B cell (primary cell): ENCODE measurements at regions not wholly inside any gene's neighbourhood (a gene's known extent, or its start where the extent isn't known, plus 50 kb on each side); places are given as distances from the start of the nearest gene placed in this dataset.

Experiments used
- ATAC-seq: fragments of 200-7000 bp; cut with Tn5 transposase; one replicate; pipeline ENCODE4 v1.10.0; 2021; ENCODE audit warnings: low read depth, mild to moderate bottlenecking, moderate number of reproducible peaks, moderate library complexity
- CTCF ChIA-PET: fragments of 350-600 bp; sonication (Branson Sonifier 250); formaldehyde crosslinking; loops from one replicate; lab custom pipeline; 2021; ENCODE audit warnings: antibody characterized with exemption, inconsistent platforms; lab: Charles Lee
- POLR2A ChIA-PET: fragments of 350-600 bp; sonication (Branson Sonifier 250); formaldehyde crosslinking; loops from one replicate; lab custom pipeline; 2021; ENCODE audit warnings: antibody characterized with exemption; lab: Charles Lee
- DNase-seq: peaks from one replicate; pipeline ENCODE4 v3.0.0; 2013
- H2AFZ ChIP-seq: 2 replicates; pipeline ENCODE4 v1.6.1; 2012; ENCODE audit warnings: mild to moderate bottlenecking, low read depth, low read length; ENCODE audit not compliant: insufficient read depth, poor library complexity, severe bottlenecking
- H3K27ac ChIP-seq, 2 donors: 1 replicate in 1 of 2; 2 replicates in 1 of 2; pipeline ENCODE4 v1.5.1; 2012 to 2013; ENCODE audit warnings: low read length in 2 of 2, mild to moderate bottlenecking in 2 of 2, moderate library complexity in 1 of 2
- H3K27me3 ChIP-seq, 4 experiments: fragments of 200-600 bp in 1 of 4; sonication (generic) in 1 of 4; replicated peaks in 1 of 4; 1 replicate in 2 of 4; 2 replicates in 2 of 4; pipeline versions ENCODE4 v1.6.1 to v1.7.0; 2013 to 2016; ENCODE audit warnings: low read length in 3 of 4, mild to moderate bottlenecking in 2 of 4, mixed read lengths in 1 of 4, moderate library complexity in 1 of 4; ENCODE audit not compliant: insufficient read depth in 4 of 4, control insufficient read depth in 3 of 4; ENCODE audit errors: control extremely low read depth in 1 of 4
- H3K36me3 ChIP-seq, 2 experiments: replicated peaks in 1 of 2; 1 replicate in 1 of 2; 2 replicates in 1 of 2; pipeline versions ENCODE4 v1.6.1 to v1.7.1; 2013; ENCODE audit warnings: low read length in 1 of 2; ENCODE audit not compliant: insufficient read depth in 2 of 2, control insufficient read depth in 1 of 2; ENCODE audit errors: control extremely low read depth in 1 of 2, extremely low read depth in 1 of 2
- H3K4me1 ChIP-seq, 2 donors: fragments of 200-600 bp in 1 of 2; sonication (generic) in 1 of 2; 1 replicate in 1 of 2; 2 replicates in 1 of 2; pipeline versions ENCODE4 v1.5.1 to v1.6.1; 2013 to 2017; ENCODE audit warnings: low read length in 2 of 2; ENCODE audit not compliant: control insufficient read depth in 2 of 2, insufficient read depth in 2 of 2
- H3K4me2 ChIP-seq: replicated peaks from 2 replicates; pipeline ENCODE3; 2012; ENCODE audit warnings: mild to moderate bottlenecking, low read depth, low read length; ENCODE audit not compliant: poor library complexity, severe bottlenecking
- H3K4me3 ChIP-seq, 5 experiments: fragments of 200-600 bp in 1 of 5; sonication (generic) in 1 of 5; 1 replicate in 3 of 5; 2 replicates in 2 of 5; pipeline versions ENCODE4 v1.5.1 to v1.7.0; 2011 to 2016; ENCODE audit warnings: low read length in 4 of 5, mild to moderate bottlenecking in 4 of 5, low read depth in 2 of 5, control low read depth in 1 of 5, moderate library complexity in 1 of 5; ENCODE audit not compliant: insufficient read depth in 1 of 5; ENCODE audit errors: control extremely low read depth in 1 of 5, extremely low read depth in 1 of 5
- H3K79me2 ChIP-seq: fragments of 200-600 bp; sonication (generic); one replicate; pipeline ENCODE4 v1.6.0; 2016; ENCODE audit warnings: low read length; ENCODE audit not compliant: control insufficient read depth, insufficient read depth
- H3K9ac ChIP-seq: fragments of 200-600 bp; sonication (generic); 2 replicates; pipeline ENCODE4 v1.6.1; 2017; ENCODE audit warnings: mild to moderate bottlenecking, low read length, moderate library complexity
- H3K9me3 ChIP-seq, 3 donors: one replicate each; pipeline versions ENCODE4 v1.6.1 to v1.7.1; 2013; ENCODE audit warnings: low read length in 2 of 3; ENCODE audit not compliant: control insufficient read depth in 2 of 3, insufficient read depth in 1 of 3; ENCODE audit errors: control extremely low read depth in 1 of 3
- H4K20me1 ChIP-seq: 2 replicates; pipeline ENCODE4 v1.6.0; 2012; ENCODE audit warnings: mild to moderate bottlenecking, low read length; ENCODE audit not compliant: insufficient read depth, control insufficient read depth, poor library complexity, severe bottlenecking
- H3K27ac Mint-ChIP-seq: one replicate; pipeline ENCODE4 v1.8.0; 2021; ENCODE audit warnings: mixed read lengths
- H3K27me3 Mint-ChIP-seq: one replicate; pipeline ENCODE4 v1.8.0; 2021; ENCODE audit warnings: mixed read lengths
- H3K4me1 Mint-ChIP-seq: one replicate; pipeline ENCODE4 v1.8.0; 2021; ENCODE audit warnings: mixed read lengths
- H3K4me3 Mint-ChIP-seq: one replicate; pipeline ENCODE4 v1.8.0; 2021; ENCODE audit warnings: mixed read lengths
- H3K9me3 Mint-ChIP-seq: one replicate; pipeline ENCODE4 v1.8.0; 2022; ENCODE audit warnings: mixed read lengths; ENCODE audit not compliant: insufficient read depth
- EZH2 ChIP-seq: IDR thresholded peaks from 2 replicates; pipeline ENCODE4 v1.6.1; 2012; ENCODE audit warnings: borderline replicate concordance, low read depth, mild to moderate bottlenecking, moderate library complexity, low read length; ENCODE audit not compliant: insufficient read depth, poor library complexity, severe bottlenecking
- WGBS: methylation state at CpG from one replicate; pipeline ENCODE4 v1.1.5; 2013; ENCODE audit warnings: missing lambda C conversion rate; ENCODE audit not compliant: insufficient coverage; 5-methylcytosine and 5-hydroxymethylcytosine counted together
- intact Hi-C: fragments of 100-400 bp; cut with micrococcal nuclease; formaldehyde crosslinking; loops from one replicate; pipeline ENCODE4 v1.10.0; 2022
- TF ChIP-seq, protein P1 (sequence below): fragments of 200-600 bp; IDR thresholded peaks from one replicate; pipeline ENCODE4 v1.8.0; 2022; ENCODE audit warnings: antibody characterized with exemption, mild to moderate bottlenecking

GRCh38 chr18:42179542-42180121 lies 224.6 kb downstream of the PIK3C3 start:
- TF ChIP-seq, protein P1, sequence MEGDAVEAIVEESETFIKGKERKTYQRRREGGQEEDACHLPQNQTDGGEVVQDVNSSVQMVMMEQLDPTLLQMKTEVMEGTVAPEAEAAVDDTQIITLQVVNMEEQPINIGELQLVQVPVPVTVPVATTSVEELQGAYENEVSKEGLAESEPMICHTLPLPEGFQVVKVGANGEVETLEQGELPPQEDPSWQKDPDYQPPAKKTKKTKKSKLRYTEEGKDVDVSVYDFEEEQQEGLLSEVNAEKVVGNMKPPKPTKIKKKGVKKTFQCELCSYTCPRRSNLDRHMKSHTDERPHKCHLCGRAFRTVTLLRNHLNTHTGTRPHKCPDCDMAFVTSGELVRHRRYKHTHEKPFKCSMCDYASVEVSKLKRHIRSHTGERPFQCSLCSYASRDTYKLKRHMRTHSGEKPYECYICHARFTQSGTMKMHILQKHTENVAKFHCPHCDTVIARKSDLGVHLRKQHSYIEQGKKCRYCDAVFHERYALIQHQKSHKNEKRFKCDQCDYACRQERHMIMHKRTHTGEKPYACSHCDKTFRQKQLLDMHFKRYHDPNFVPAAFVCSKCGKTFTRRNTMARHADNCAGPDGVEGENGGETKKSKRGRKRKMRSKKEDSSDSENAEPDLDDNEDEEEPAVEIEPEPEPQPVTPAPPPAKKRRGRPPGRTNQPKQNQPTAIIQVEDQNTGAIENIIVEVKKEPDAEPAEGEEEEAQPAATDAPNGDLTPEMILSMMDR = no peak
- TF ChIP-seq EZH2 = no peak
- DNase-seq = no peak
- Mint-ChIP-seq H3K9me3 (no peaks in the 10 kb centered on the region), H3K4me1 (no peaks in the 10 kb centered on the region), H3K4me3 (no peak overlapping the region), H3K27me3 (no peaks in the 10 kb centered on the region), H3K27ac (no peak overlapping the region)
- Histone ChIP-seq H2AFZ (no peak overlapping the region), H3K4me1 (no peaks in the 10 kb centered on the region), H3K27ac (no peak overlapping the region), H3K79me2 (no peaks in the 10 kb centered on the region), H3K27me3 (no peaks in the 10 kb centered on the region), H3K9ac (no peak overlapping the region), H3K9me3 (no peaks in the 10 kb centered on the region), H3K4me2 (no peak overlapping the region), H3K4me3 (no peak overlapping the region), H4K20me1 (no peaks in the 10 kb centered on the region), H3K36me3 (no peaks in the 10 kb centered on the region)
- no CpG with 5 or more reads among the region's 6 CpGs for WGBS
- intact Hi-C loops = no loop called here
- ChIA-PET CTCF (no interaction called here), POLR2A (no interaction called here)
- ATAC-seq = no peak

DNA sequence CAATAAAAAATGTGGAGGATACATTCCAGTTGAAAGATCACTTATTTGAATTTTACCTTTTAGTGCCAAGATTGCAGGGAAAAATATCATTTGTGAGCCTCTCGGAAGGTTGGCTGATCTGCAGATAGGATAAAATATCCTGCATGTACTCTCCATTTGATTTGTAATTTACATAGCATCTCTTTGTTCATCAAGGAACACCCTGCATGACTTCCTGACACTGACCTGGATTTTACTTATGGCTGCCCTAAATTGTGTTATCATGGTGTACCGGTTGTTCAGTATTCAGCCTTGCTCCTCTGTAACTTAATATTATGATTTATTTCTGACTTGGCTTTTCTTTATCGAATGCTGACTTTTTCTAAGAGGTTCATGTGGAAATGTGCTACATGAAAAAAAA lies 226.4 kb downstream of the PIK3C3 start:
- Histone ChIP-seq H4K20me1 (no peaks in the 10 kb centered on the region), H3K4me1 (no peaks in the 10 kb centered on the region), H3K9ac (no peak overlapping the region), H3K79me2 (no peaks in the 10 kb centered on the region), H3K4me2 (no peak overlapping the region), H3K27me3 (no peaks in the 10 kb centered on the region), H3K27ac (no peak overlapping the region), H3K9me3 (no peaks in the 10 kb centered on the region), H3K36me3 (no peaks in the 10 kb centered on the region), H2AFZ (no peak overlapping the region), H3K4me3 (no peak overlapping the region)
- DNase-seq (no peak), ATAC-seq (no peak)
- no peak overlapping the region for H3K4me3 Mint-ChIP-seq
- CTCF ChIA-PET = no interaction called here
- H3K27me3 Mint-ChIP-seq = no peaks in the 10 kb centered on the region
- no peaks in the 10 kb centered on the region for H3K4me1 Mint-ChIP-seq
- intact Hi-C loops = no loop called here
- no CpG with 5 or more reads among the region's 3 CpGs for WGBS
- H3K9me3 Mint-ChIP-seq = no peaks in the 10 kb centered on the region
- TF ChIP-seq, protein P1 = no peak
- no peak for TF ChIP-seq EZH2
- POLR2A ChIA-PET = no interaction called here
- no peak overlapping the region for H3K27ac Mint-ChIP-seq
